OCI-LY7 (cell line): ENCODE measurements at regions not wholly inside any gene's neighbourhood (a gene's known extent, or its start where the extent isn't known, plus 50 kb on each side); places are given as distances from the start of the nearest gene placed in this dataset.

Experiments
- BruUV-seq: library from RNA; stranded (reverse); fragments of 400-500 nt; replicated peaks from 2 replicates; lab custom pipeline; 2021; lab: Mats Ljungman, UMichigan
- CTCF ChIA-PET: fragments of 300-600 bp; sonication (Branson Sonifier 250); formaldehyde crosslinking; loops from one replicate; lab custom pipeline; 2022; ENCODE audit warnings: antibody characterized with exemption; ENCODE audit not compliant: unreplicated experiment; lab: Charles Lee
- POLR2A ChIA-PET: fragments of 300-600 bp; sonication (Branson Sonifier 250); formaldehyde crosslinking; loops from one replicate; lab custom pipeline; 2022; ENCODE audit warnings: antibody characterized with exemption; lab: Charles Lee
- DNase-seq: peaks from one replicate; pipeline ENCODE4 v3.0.0-alpha.2; 2015; ENCODE audit warnings: low spot score
- H2AFZ ChIP-seq: fragments of 200-600 bp; sonication (generic), shearing (Covaris generic); 2 replicates; pipeline ENCODE4 v1.6.1; 2014; ENCODE audit warnings: mild to moderate bottlenecking, antibody characterized with exemption, low read length, moderate library complexity
- H3K27ac ChIP-seq: fragments of 200-600 bp; sonication (generic); 2 replicates; pipeline ENCODE4 v1.5.1; 2014; ENCODE audit warnings: mixed run types, low read depth, mild to moderate bottlenecking, moderate library complexity, low read length, inconsistent platforms; ENCODE audit not compliant: poor library complexity, severe bottlenecking
- H3K36me3 ChIP-seq: fragments of 200-600 bp; sonication (generic); 2 replicates; pipeline ENCODE4 v1.6.1; 2014; ENCODE audit warnings: mild to moderate bottlenecking, antibody characterized with exemption, low read length, moderate library complexity, mixed read lengths; ENCODE audit not compliant: insufficient read depth
- H3K4me1 ChIP-seq: fragments of 200-600 bp; sonication (generic); 2 replicates; pipeline ENCODE4 v1.5.1; 2014; ENCODE audit warnings: mild to moderate bottlenecking, low read length; ENCODE audit not compliant: insufficient read depth, poor library complexity, severe bottlenecking
- H3K4me2 ChIP-seq: fragments of 200-600 bp; sonication (generic); 2 replicates; pipeline ENCODE4 v1.6.1; 2014; ENCODE audit warnings: mild to moderate bottlenecking, low read length
- H3K4me3 ChIP-seq: fragments of 200-600 bp; sonication (generic); 2 replicates; pipeline ENCODE4 v1.5.1; 2014; ENCODE audit warnings: mild to moderate bottlenecking, low read depth, low read length; ENCODE audit not compliant: poor library complexity, severe bottlenecking
- H3K79me2 ChIP-seq: fragments of 200-600 bp; sonication (generic); 2 replicates; pipeline ENCODE4 v1.6.1; 2016; ENCODE audit warnings: low read depth, mild to moderate bottlenecking, low read length, moderate library complexity, mixed read lengths; ENCODE audit not compliant: insufficient read depth
- H3K9me2 ChIP-seq: fragments of 200-600 bp; sonication (generic); 2 replicates; pipeline ENCODE4 v1.6.1; 2016; ENCODE audit warnings: mild to moderate bottlenecking, low read length, mixed read lengths; ENCODE audit not compliant: insufficient read depth
- H3K9me3 ChIP-seq: fragments of 200-600 bp; sonication (generic); 2 replicates; pipeline ENCODE4 v1.6.1; 2014; ENCODE audit warnings: mild to moderate bottlenecking, mixed run types, low read length, mixed read lengths
- H4K20me1 ChIP-seq: fragments of 200-600 bp; sonication (generic); 2 replicates; pipeline ENCODE4 v1.6.1; 2014; ENCODE audit warnings: mild to moderate bottlenecking, antibody characterized with exemption, low read length, moderate library complexity, mixed read lengths; ENCODE audit not compliant: insufficient read depth
- CTCF ChIP-seq: fragments of 200-600 bp; sonication (generic); conservative IDR thresholded peaks from 2 replicates; pipeline ENCODE4 v1.5.1; 2014; ENCODE audit warnings: mild to moderate bottlenecking, antibody characterized with exemption, low read length, moderate library complexity, mixed read lengths
- EZH2phosphoT487 ChIP-seq: fragments of 200-600 bp; sonication (generic); IDR thresholded peaks from 2 replicates; pipeline ENCODE4 v1.6.1; 2018; ENCODE audit warnings: low read depth, borderline replicate concordance, mild to moderate bottlenecking, mixed run types, antibody characterized with exemption, low read length, moderate library complexity, mixed read lengths
- intact Hi-C: fragments of 100-400 bp; cut with micrococcal nuclease; formaldehyde crosslinking; loops from one replicate; pipeline ENCODE4 v1.10.0; 2022; ENCODE audit not compliant: unreplicated experiment

- no peaks in the 10 kb centered on the region for H3K36me3 ChIP-seq
- H4K20me1 ChIP-seq = no peaks in the 10 kb centered on the region
- POLR2A ChIA-PET = interaction anchor here (0.8 to 2.3 kb wide), 2 partner anchors 9 to 13 kb away, joined by 3 to 7 read pairs; no protein-coding TSS in a partner anchor
- H3K4me3 ChIP-seq = no peak overlapping the region
- H3K4me1 ChIP-seq = no peaks in the 10 kb centered on the region
- no peaks in the 10 kb centered on the region for H3K9me3 ChIP-seq
- H3K9me2 ChIP-seq = no peaks in the 10 kb centered on the region
- intact Hi-C loops = no loop called here
- no peak overlapping the region for H3K4me2 ChIP-seq
- no peak overlapping the region for H2AFZ ChIP-seq
- CTCF ChIA-PET = no interaction called here
- TF ChIP-seq EZH2phosphoT487 (no peak), CTCF (no peak)
- DNase-seq = no peak
- H3K27ac ChIP-seq = no peak overlapping the region
- BruUV-seq = no TSS peak
- H3K79me2 ChIP-seq = no peaks in the 10 kb centered on the region
These were observed 325.4 kb downstream of the ZEB2 start for GRCh38 chr2:144194326-144195071.

DNA sequence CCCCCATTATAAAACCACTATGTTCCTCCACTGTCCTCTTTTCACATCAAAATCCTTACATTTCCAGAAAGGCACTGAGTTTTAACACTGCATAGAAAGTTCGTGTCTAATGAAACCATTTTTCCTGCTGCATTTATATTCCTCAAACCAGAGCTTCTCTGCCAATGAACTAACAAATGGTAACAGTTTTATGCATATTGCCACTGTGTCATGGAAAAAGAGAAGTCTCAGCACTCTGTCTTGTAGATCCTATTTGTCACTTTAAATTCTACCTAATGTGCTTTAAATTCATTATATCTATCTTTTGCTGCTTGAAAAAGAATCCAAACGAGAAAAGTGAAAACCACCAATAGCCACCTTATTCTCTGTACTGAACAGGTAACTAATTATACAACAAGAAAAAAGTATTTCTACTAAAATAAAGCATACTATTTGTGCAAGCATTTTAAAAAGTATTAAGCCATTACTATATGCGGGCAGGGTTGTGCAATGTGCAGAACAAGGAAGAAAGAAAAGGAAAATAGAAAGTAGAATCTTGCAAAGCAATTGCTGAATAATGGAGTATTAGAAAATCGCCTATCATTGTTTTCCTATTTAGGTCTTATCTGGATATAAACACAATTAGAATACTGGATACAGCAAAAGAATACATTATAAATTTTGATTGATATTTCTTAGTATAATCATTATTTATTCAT lies 328.9 kb downstream of the ZEB2 start:
- Histone ChIP-seq H3K4me1 (peaks cover 3% of the 10 kb centered on the region), H3K36me3 (no peaks in the 10 kb centered on the region), H3K4me2 (no peak overlapping the region), H3K9me2 (no peaks in the 10 kb centered on the region), H4K20me1 (no peaks in the 10 kb centered on the region), H3K4me3 (no peak overlapping the region), H3K9me3 (no peaks in the 10 kb centered on the region), H3K27ac (no peak overlapping the region), H3K79me2 (no peaks in the 10 kb centered on the region), H2AFZ (no peak overlapping the region)
- BruUV-seq = no TSS peak
- no peak for TF ChIP-seq EZH2phosphoT487
- no peak for TF ChIP-seq CTCF
- ChIA-PET CTCF (no interaction called here), POLR2A (interaction anchor here (0.5 to 0.7 kb wide), 4 partner anchors 23 to 1335 kb away, joined by 3 to 6 read pairs (median 4); no protein-coding TSS in a partner anchor)
- DNase-seq = no peak
- intact Hi-C loops = no loop called here
